Stomach smooth muscle (tissue), 2 donors: ENCODE measurements at regions not wholly inside any gene's neighbourhood (a gene's known extent, or its start where the extent isn't known, plus 50 kb on each side); places are given as distances from the start of the nearest gene placed in this dataset.

Experiments
- H3K27ac ChIP-seq: one replicate; pipeline ENCODE4 v1.7.0; 2013; ENCODE audit warnings: mild to moderate bottlenecking, low read length, inconsistent platforms
- H3K27me3 ChIP-seq, 2 donors: one replicate each; pipeline ENCODE4 v1.7.0; 2013; ENCODE audit warnings: low read length in 2 of 2; ENCODE audit not compliant: insufficient read depth in 2 of 2, control insufficient read depth in 1 of 2
- H3K36me3 ChIP-seq, 2 donors: one replicate each; pipeline ENCODE4 v1.7.0; 2013; ENCODE audit warnings: low read length in 2 of 2; ENCODE audit not compliant: control insufficient read depth in 2 of 2, insufficient read depth in 2 of 2
- H3K4me1 ChIP-seq: one replicate; pipeline ENCODE4 v1.7.0; 2013; ENCODE audit warnings: low read length; ENCODE audit not compliant: control insufficient read depth, insufficient read depth
- H3K4me3 ChIP-seq, 2 donors: one replicate each; pipeline ENCODE4 v1.7.0; 2013; ENCODE audit warnings: low read length in 2 of 2
- H3K9ac ChIP-seq, 2 donors: one replicate each; pipeline ENCODE4 v1.7.0; 2013; ENCODE audit warnings: low read length in 2 of 2, mild to moderate bottlenecking in 1 of 2
- H3K9me3 ChIP-seq, 2 donors: one replicate each; pipeline ENCODE4 v1.7.0; 2013; ENCODE audit warnings: low read length in 2 of 2; ENCODE audit not compliant: control insufficient read depth in 2 of 2
- donor health status: healthy.
- donor health status: Pancreatic carcinoma.

DNA sequence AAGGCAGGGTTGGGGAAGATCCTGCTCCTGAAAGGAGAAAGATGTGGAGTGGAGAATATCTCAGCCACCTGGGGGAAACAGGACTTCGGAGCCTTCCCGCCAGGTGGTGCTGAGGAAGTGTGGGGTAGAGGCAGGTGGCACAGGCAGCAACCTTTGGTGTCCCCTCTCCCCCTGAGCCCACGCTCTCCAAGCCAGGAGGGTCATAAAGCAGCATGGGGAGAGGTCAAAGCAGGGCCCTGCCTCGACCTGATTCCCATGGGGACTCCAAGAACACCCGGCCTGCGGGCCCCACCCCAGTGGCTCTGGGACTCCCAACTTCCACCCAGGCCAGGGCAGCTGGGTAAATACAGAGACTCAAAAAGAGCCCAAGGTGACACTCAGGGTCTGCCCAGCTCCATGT lies 54.3 kb upstream of the SLC66A3 start:
- Histone ChIP-seq H3K4me1 (no peaks in the 10 kb centered on the region), H3K9me3 (no peaks in the 10 kb centered on the region), H3K27ac (no peak overlapping the region), H3K4me3 (no peak overlapping the region), H3K36me3 (no peaks in the 10 kb centered on the region), H3K9ac (no peak overlapping the region), H3K27me3 (no peaks in the 10 kb centered on the region)

- no peaks in the 10 kb centered on the region for H3K36me3 ChIP-seq
- H3K9me3 ChIP-seq, result no peaks in the 10 kb centered on the region
- no peaks in the 10 kb centered on the region for H3K27me3 ChIP-seq
- no peak overlapping the region for H3K27ac ChIP-seq
- no peaks in the 10 kb centered on the region for H3K4me1 ChIP-seq
- no peak overlapping the region for H3K9ac ChIP-seq
- no peak overlapping the region for H3K4me3 ChIP-seq
These were observed 53.8 kb upstream of the SLC66A3 start for GRCh38 chr2:11101430-11101829.

- H3K9me3 ChIP-seq, result no peaks in the 10 kb centered on the region
- no peak overlapping the region for H3K9ac ChIP-seq
- H3K4me1 ChIP-seq, result no peaks in the 10 kb centered on the region
- no peaks in the 10 kb centered on the region for H3K27me3 ChIP-seq
- no peak overlapping the region for H3K4me3 ChIP-seq
- H3K27ac ChIP-seq, result no peak overlapping the region
- H3K36me3 ChIP-seq, result no peaks in the 10 kb centered on the region
These were observed 52.8 kb upstream of the SLC66A3 start for GRCh38 chr2:11102466-11102865.

GRCh38 chr2:11102956-11103860 lies 52.1 kb upstream of the SLC66A3 start:
- Histone ChIP-seq H3K36me3 (no peaks in the 10 kb centered on the region), H3K4me1 (no peaks in the 10 kb centered on the region), H3K9me3 (no peaks in the 10 kb centered on the region), H3K9ac (no peak overlapping the region), H3K4me3 (no peak overlapping the region), H3K27me3 (no peaks in the 10 kb centered on the region), H3K27ac (no peak overlapping the region)

DNA sequence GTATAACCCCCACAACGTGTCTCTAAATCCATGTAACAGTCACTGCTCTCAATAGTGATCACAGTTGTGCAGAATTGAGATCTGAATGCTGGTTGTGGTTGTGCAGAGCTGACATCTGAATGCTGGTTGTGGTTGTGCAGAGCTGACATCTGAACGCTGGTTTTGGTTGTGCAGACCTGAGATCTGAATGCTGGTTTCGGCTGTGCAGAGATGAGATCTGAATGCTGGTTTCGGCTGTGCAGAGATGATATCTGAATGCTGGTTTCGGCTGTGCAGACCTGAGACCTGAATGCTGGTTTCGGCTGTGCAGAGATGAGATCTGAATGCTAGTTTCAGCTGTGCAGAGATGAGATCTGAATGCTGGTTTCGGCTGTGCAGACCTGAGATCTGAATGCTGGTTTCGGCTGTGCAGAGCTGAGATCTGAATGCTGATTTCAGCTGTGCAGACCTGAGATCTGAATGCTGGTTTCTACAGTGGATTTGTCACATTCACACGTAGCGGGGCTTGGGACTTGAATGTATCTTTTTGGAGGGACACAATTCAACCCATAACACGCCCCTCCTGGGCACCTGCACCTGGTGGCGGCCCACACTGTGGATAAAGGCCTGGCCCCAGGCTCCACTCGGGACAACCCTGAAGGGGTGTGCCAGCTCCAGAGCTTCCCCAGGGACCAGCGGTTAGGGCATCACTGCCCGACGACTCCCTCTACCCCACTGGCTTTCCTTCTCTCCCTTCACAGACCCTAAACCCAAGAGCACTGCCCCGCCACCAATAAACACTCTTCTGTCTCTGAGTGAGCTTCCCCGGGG lies 51.1 kb upstream of the SLC66A3 start:
- no peaks in the 10 kb centered on the region for H3K27me3 ChIP-seq
- H3K9me3 ChIP-seq, result no peaks in the 10 kb centered on the region
- H3K4me1 ChIP-seq, result no peaks in the 10 kb centered on the region
- no peaks in the 10 kb centered on the region for H3K36me3 ChIP-seq
- H3K4me3 ChIP-seq, result no peak overlapping the region
- H3K9ac ChIP-seq, result no peak overlapping the region
- no peak overlapping the region for H3K27ac ChIP-seq

DNA sequence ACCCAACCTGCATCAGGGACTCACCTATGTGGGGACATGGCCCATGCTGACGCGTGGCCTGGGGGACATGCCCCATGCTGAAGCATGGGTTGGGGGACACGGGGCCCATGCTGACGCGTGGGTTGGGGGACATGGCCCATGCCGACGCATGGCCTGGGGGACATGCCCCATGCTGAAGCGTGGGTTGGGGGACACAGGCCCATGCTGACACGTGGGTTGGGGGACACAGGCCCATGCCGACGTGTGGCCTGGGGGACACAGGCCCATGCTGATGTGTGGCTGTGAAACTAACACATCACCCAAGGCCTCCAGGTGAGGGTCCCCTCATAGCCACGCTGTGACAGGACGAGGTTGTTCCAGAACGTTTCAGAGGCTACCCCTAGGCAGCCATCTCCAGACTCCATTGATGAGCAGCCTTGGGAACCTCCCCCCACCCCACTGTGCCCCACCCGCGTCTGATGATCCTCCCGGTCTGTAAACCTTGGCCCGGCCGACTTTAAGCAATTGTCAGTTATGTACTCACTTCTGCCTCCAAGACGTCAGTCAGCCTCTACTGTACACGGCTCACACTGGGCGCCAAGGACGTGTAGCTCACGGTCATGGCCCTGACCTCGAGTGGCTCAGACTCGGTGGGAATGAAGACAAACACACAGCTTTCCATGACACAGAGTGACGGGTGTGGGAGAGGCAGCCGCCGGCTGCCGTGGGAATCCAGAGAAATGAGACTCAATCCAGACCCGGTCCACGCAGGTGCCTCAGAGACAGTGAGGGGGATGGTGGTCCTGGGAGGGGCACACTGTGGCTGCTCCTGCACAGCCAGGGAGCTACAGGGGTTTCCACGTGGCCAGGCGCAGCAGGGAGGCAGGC lies 50.2 kb upstream of the SLC66A3 start:
- no peaks in the 10 kb centered on the region for H3K4me1 ChIP-seq
- no peak overlapping the region for H3K4me3 ChIP-seq

More for the DNA sequence above, 50.2 kb upstream of the SLC66A3 start:
- Histone ChIP-seq H3K36me3 (no peaks in the 10 kb centered on the region), H3K9ac (no peak overlapping the region), H3K27me3 (no peaks in the 10 kb centered on the region), H3K27ac (no peak overlapping the region), H3K9me3 (no peaks in the 10 kb centered on the region)
